ENCODE measurements at regions not wholly inside any gene's neighbourhood (a gene's known extent, or its start where the extent isn't known, plus 50 kb on each side); places are given as distances from the start of the nearest gene placed in this dataset.

- H3K36me3 ChIP-seq (ENCODE audit: control insufficient read depth in 1 of 2, insufficient read depth in 2 of 2, low read length in 2 of 2): no peaks in the 10 kb centered on the region
- H3K9me3 ChIP-seq (ENCODE audit: control insufficient read depth in 1 of 2, insufficient read depth in 1 of 2, low read depth in 1 of 2, low read length in 2 of 2): no peaks in the 10 kb centered on the region
- no peaks in the 10 kb centered on the region for H3K79me2 ChIP-seq (ENCODE audit: insufficient read depth, low read length)
- no peak overlapping the region for H3K9ac ChIP-seq (ENCODE audit: low read length)
- ChIA-PET RAD21 (ENCODE audit: low non-redundant PET in 1 of 2, low total read pairs in 2 of 2, uncharacterized antibody in 2 of 2, unreplicated experiment in 2 of 2) (no interaction called here), CTCF (no interaction called here), POLR2A (no interaction called here)
- no peaks in the 10 kb centered on the region for H3K27me3 ChIP-seq (ENCODE audit: insufficient read depth, low read length)
- no peak overlapping the region for H3K4me3 ChIP-seq (replicated peaks in 1 of 2; ENCODE audit: low read depth in 1 of 2, low read length in 2 of 2)
- H2AFZ ChIP-seq (ENCODE audit: low read depth, low read length, poor library complexity, severe bottlenecking): no peak overlapping the region
- TF ChIP-seq POLR2A (IDR thresholded peaks at IDR 0.05; ENCODE audit: borderline replicate concordance, extremely low read depth, insufficient read depth, insufficient read length) (no peak), ELF1 (IDR thresholded peaks at IDR 0.05; ENCODE audit: borderline replicate concordance, low read depth) (no peak), EZH2phosphoT487 (IDR thresholded peaks at IDR 0.05; ENCODE audit: borderline replicate concordance) (no peak), CTCF (IDR thresholded peaks at IDR 0.05 in 2 of 3, conservative IDR thresholded peaks at IDR 0.05 in 1 of 3; ENCODE audit: borderline replicate concordance in 1 of 3, insufficient read depth in 1 of 3, low read depth in 2 of 3, low read length in 2 of 3) (no peak), SRF (IDR thresholded peaks at IDR 0.05; ENCODE audit: low read depth) (no peak), ZNF274 (IDR thresholded peaks at IDR 0.05; ENCODE audit: low read depth, low read length) (no peak), YY1 (IDR thresholded peaks at IDR 0.05; ENCODE audit: extremely low read depth, insufficient replicate concordance, low read depth, low read length) (no peak), SIN3A (IDR thresholded peaks at IDR 0.05; ENCODE audit: low read depth) (no peak), EZH2 (IDR thresholded peaks at IDR 0.05) (no peak), EGR1 (IDR thresholded peaks at IDR 0.05; ENCODE audit: low read depth) (no peak), ZFX (IDR thresholded peaks at IDR 0.05) (no peak), ATF3 (IDR thresholded peaks at IDR 0.05) (no peak), CEBPB (IDR thresholded peaks at IDR 0.05; ENCODE audit: low read depth) (no peak), SP1 (IDR thresholded peaks at IDR 0.05; ENCODE audit: low read depth) (no peak), CBX3 (IDR thresholded peaks at IDR 0.05; ENCODE audit: low read depth) (no peak), JUND (IDR thresholded peaks at IDR 0.05) (no peak), TCF7L2 (IDR thresholded peaks at IDR 0.05; ENCODE audit: borderline replicate concordance, extremely low read depth, insufficient read depth, insufficient read length) (no peak), RAD21 (IDR thresholded peaks at IDR 0.05; ENCODE audit: low read depth) (no peak)
- TF ChIP-seq, protein P1, sequence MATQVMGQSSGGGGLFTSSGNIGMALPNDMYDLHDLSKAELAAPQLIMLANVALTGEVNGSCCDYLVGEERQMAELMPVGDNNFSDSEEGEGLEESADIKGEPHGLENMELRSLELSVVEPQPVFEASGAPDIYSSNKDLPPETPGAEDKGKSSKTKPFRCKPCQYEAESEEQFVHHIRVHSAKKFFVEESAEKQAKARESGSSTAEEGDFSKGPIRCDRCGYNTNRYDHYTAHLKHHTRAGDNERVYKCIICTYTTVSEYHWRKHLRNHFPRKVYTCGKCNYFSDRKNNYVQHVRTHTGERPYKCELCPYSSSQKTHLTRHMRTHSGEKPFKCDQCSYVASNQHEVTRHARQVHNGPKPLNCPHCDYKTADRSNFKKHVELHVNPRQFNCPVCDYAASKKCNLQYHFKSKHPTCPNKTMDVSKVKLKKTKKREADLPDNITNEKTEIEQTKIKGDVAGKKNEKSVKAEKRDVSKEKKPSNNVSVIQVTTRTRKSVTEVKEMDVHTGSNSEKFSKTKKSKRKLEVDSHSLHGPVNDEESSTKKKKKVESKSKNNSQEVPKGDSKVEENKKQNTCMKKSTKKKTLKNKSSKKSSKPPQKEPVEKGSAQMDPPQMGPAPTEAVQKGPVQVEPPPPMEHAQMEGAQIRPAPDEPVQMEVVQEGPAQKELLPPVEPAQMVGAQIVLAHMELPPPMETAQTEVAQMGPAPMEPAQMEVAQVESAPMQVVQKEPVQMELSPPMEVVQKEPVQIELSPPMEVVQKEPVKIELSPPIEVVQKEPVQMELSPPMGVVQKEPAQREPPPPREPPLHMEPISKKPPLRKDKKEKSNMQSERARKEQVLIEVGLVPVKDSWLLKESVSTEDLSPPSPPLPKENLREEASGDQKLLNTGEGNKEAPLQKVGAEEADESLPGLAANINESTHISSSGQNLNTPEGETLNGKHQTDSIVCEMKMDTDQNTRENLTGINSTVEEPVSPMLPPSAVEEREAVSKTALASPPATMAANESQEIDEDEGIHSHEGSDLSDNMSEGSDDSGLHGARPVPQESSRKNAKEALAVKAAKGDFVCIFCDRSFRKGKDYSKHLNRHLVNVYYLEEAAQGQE (IDR thresholded peaks at IDR 0.05; ENCODE audit: low read depth): no peak
- BruUV-seq (replicated peaks): no TSS peak
- ATAC-seq (no peak), DNase-seq (ENCODE audit: low read depth, low spot score) (no peak)
- no peaks in the 10 kb centered on the region for H4K20me1 ChIP-seq (ENCODE audit: insufficient read depth)
- intact Hi-C loops (cut with micrococcal nuclease): loop anchor here (5.0 kb wide), 1 partner anchor 52 kb away; no protein-coding TSS in a partner anchor
- H3K27ac ChIP-seq (ENCODE audit: low read depth, low read length): no peak overlapping the region
- H3K4me1 ChIP-seq (ENCODE audit: control insufficient read depth in 1 of 2, insufficient read depth in 2 of 2, low read length in 2 of 2): no peaks in the 10 kb centered on the region
- no peak overlapping the region for H3K4me2 ChIP-seq (ENCODE audit: low read length)
- H3K9me2 ChIP-seq (ENCODE audit: insufficient read depth): no peaks in the 10 kb centered on the region
Observed at GRCh38 chr18:22493940-22494339, 76.2 kb upstream of the CTAGE1 start.

All from HCT116 (cell line).